SKM-1 treated with dmso at 0.1 percent for 144 hours (cell line): ENCODE measurements at regions not wholly inside any gene's neighbourhood (a gene's known extent, or its start where the extent isn't known, plus 50 kb on each side); places are given as distances from the start of the nearest gene placed in this dataset.
"Not testable (repeated sequence)": the region's sequence is repeated elsewhere in the genome, so short reads cannot be mapped to it uniquely, and the experiment has no call there.

Experiments
- DNase-seq: peaks from one replicate; lab custom pipeline; 2025; ENCODE audit not compliant: unreplicated experiment; lab: John Stamatoyannopoulos, UW

GRCh38 chr9:100639854-100640253 is 62.0 kb downstream of the CAVIN4 start:
- no peak for DNase-seq

GRCh38 chr9:100640447-100641050 is 62.7 kb downstream of the CAVIN4 start:
- DNase-seq: no peak

- no peak for DNase-seq
Observed at GRCh38 chr9:100641166-100641565, 63.3 kb downstream of the CAVIN4 start.

- no peak for DNase-seq
Observed at GRCh38 chr9:100652850-100653249, 75.0 kb downstream of the CAVIN4 start.

GRCh38 chr9:100653643-100654334 is 75.9 kb downstream of the CAVIN4 start:
- DNase-seq: no peak

- DNase-seq: not testable (repeated sequence)
Observed at GRCh38 chr9:100656851-100657250, 79.0 kb downstream of the CAVIN4 start.

- no peak for DNase-seq
Observed at GRCh38 chr9:100661668-100662067, 83.8 kb downstream of the CAVIN4 start.

- DNase-seq: no peak
Observed at GRCh38 chr9:100662122-100662521, 84.2 kb downstream of the CAVIN4 start.

GRCh38 chr9:100667448-100667847 is 89.6 kb downstream of the CAVIN4 start:
- DNase-seq: no peak

- DNase-seq: no peak
Observed at GRCh38 chr9:100668024-100668423, 90.1 kb downstream of the CAVIN4 start.

- DNase-seq: no peak
Observed at GRCh38 chr9:100669968-100670367, 92.1 kb downstream of the CAVIN4 start.

GRCh38 chr9:100670719-100671118 is 92.8 kb downstream of the CAVIN4 start:
- no peak for DNase-seq

GRCh38 chr9:100671898-100672297 is 94.0 kb downstream of the CAVIN4 start:
- no peak for DNase-seq

GRCh38 chr9:100673249-100673648 is 95.4 kb downstream of the CAVIN4 start:
- DNase-seq: no peak

GRCh38 chr9:100674419-100675122 is 96.7 kb downstream of the CAVIN4 start:
- DNase-seq: no peak

GRCh38 chr9:100679834-100680233 is 102.0 kb downstream of the CAVIN4 start:
- no peak for DNase-seq

- no peak for DNase-seq
Observed at GRCh38 chr9:100686420-100686819, 108.5 kb downstream of the CAVIN4 start.

GRCh38 chr9:100689635-100690034 is 111.8 kb downstream of the CAVIN4 start:
- no peak for DNase-seq

- DNase-seq: no peak
Observed at GRCh38 chr9:100690438-100690837, 112.6 kb downstream of the CAVIN4 start.

- no peak for DNase-seq
Observed at GRCh38 chr9:100697339-100697738, 119.5 kb downstream of the CAVIN4 start.

GRCh38 chr9:100698945-100699344 is 121.1 kb downstream of the CAVIN4 start:
- no peak for DNase-seq

- DNase-seq: no peak
Observed at GRCh38 chr9:100699668-100700067, 121.8 kb downstream of the CAVIN4 start.
